HepG2 (cell line): ENCODE measurements at regions not wholly inside any gene's neighbourhood (a gene's known extent, or its start where the extent isn't known, plus 50 kb on each side); places are given as distances from the start of the nearest gene placed in this dataset.

Source experiments
- ATAC-seq: fragments of 200-7000 bp; cut with Tn5 transposase; 3 replicates; pipeline ENCODE4 v1.9.1; 2020; ENCODE audit warnings: mild to moderate bottlenecking, moderate library complexity
- BruUV-seq: library from RNA; stranded (reverse); fragments of 400-500 nt; replicated peaks from 2 replicates; lab custom pipeline; 2021; lab: Mats Ljungman, UMichigan
- CTCF ChIA-PET: fragments of 300-600 bp; formaldehyde crosslinking; extraction: SDS; loops from one replicate; lab custom pipeline; 2021; ENCODE audit warnings: low total read pairs, inconsistent platforms, low intra/inter-chr PET ratio; lab: Yijun Ruan, JAX
- POLR2A ChIA-PET: fragments of 350-600 bp; sonication (Branson Sonifier 250); formaldehyde crosslinking; loops from one replicate; lab custom pipeline; 2020; ENCODE audit warnings: antibody characterized with exemption, inconsistent platforms; lab: Yijun Ruan, JAX
- DNase-seq: peaks from one replicate; pipeline ENCODE4 v3.0.0-alpha.2; 2015; ENCODE audit warnings: low spot score
- FAIRE-seq: peaks from 3 replicates; lab custom pipeline; 2011; peaks lifted over from hg19 to GRCh38; lab: Jason Lieb, UNC
- H2AFZ ChIP-seq: one replicate; pipeline ENCODE4 v1.6.1; 2011; ENCODE audit warnings: low read length, inconsistent platforms
- H3K27ac ChIP-seq: fragments of 300-600 bp; 3 replicates; pipeline ENCODE4 v1.8.0; 2011; ENCODE audit warnings: mixed run types, mild to moderate bottlenecking, mixed read lengths, low read length, inconsistent platforms; ENCODE audit not compliant: insufficient read depth; ENCODE audit errors: extremely low read length
- H3K27me3 ChIP-seq, 2 experiments: fragments of 200-600 bp in 1 of 2; 2 replicates in 1 of 2; 3 replicates in 1 of 2; pipeline versions ENCODE4 v1.6.0 to v1.8.0; 2011; ENCODE audit warnings: low read length in 2 of 2, mild to moderate bottlenecking in 2 of 2, moderate library complexity in 2 of 2, inconsistent platforms in 1 of 2; ENCODE audit not compliant: insufficient read depth in 2 of 2, control insufficient read depth in 1 of 2
- H3K36me3 ChIP-seq, 2 experiments: fragments of 200-600 bp in 1 of 2; replicated peaks in 1 of 2; 2 replicates in 1 of 2; 3 replicates in 1 of 2; pipeline versions ENCODE4 v1.5.1 to v1.8.0; 2011; ENCODE audit warnings: low read length in 2 of 2, inconsistent platforms in 1 of 2; ENCODE audit not compliant: insufficient read depth in 2 of 2, control insufficient read depth in 1 of 2
- H3K4me1 ChIP-seq: 2 replicates; pipeline ENCODE4 v1.5.1; 2012; ENCODE audit warnings: low read length, inconsistent platforms; ENCODE audit not compliant: insufficient read depth
- H3K4me2 ChIP-seq: 2 replicates; pipeline ENCODE4 v1.6.0; 2011; ENCODE audit warnings: low read depth, low read length, inconsistent platforms
- H3K4me3 ChIP-seq, 3 experiments: fragments of 200-600 bp in 1 of 3; sonication (generic), shearing (Covaris generic) in 1 of 3; replicated peaks in 1 of 3; 2 replicates each; pipeline ENCODE4 v1.5.1; 2011 to 2016; ENCODE audit warnings: low read length in 3 of 3, inconsistent platforms in 2 of 3, low read depth in 2 of 3, mild to moderate bottlenecking in 2 of 3, control low read depth in 1 of 3, mixed read lengths in 1 of 3; ENCODE audit not compliant: insufficient read depth in 1 of 3
- H3K79me2 ChIP-seq: one replicate; pipeline ENCODE4 v1.6.1; 2011; ENCODE audit warnings: low read length, inconsistent platforms; ENCODE audit not compliant: insufficient read depth
- H3K9ac ChIP-seq: 2 replicates; pipeline ENCODE4 v1.6.0; 2011; ENCODE audit warnings: mild to moderate bottlenecking, low read depth, low read length, inconsistent platforms; ENCODE audit not compliant: insufficient read depth
- H3K9me3 ChIP-seq: 2 replicates; pipeline ENCODE4 v1.5.1; 2012; ENCODE audit warnings: mild to moderate bottlenecking, low read length
- H4K20me1 ChIP-seq: 2 replicates; pipeline ENCODE4 v1.6.0; 2011; ENCODE audit warnings: inconsistent platforms, mild to moderate bottlenecking, low read length, moderate library complexity; ENCODE audit not compliant: insufficient read depth
- HCFC1 ChIP-seq: fragments of 150-350 bp; IDR thresholded peaks from 2 replicates; pipeline ENCODE4 v1.6.1; 2014; ENCODE audit warnings: low read depth, low read length
- PHF8 ChIP-seq: sonication (generic); formaldehyde crosslinking; IDR thresholded peaks from 2 replicates; pipeline ENCODE4 v1.5.0; 2020; ENCODE audit warnings: missing genetic modification reagents
- RARA ChIP-seq: IDR thresholded peaks from 2 replicates; pipeline ENCODE4 v1.6.1; 2016; ENCODE audit warnings: missing genetic modification reagents, missing compliant biosample characterization
- RXRA ChIP-seq: sonication (generic); formaldehyde crosslinking; IDR thresholded peaks from 2 replicates; pipeline ENCODE4 v1.5.1; 2020; ENCODE audit warnings: missing genetic modification reagents
- TOE1 ChIP-seq: sonication (generic); formaldehyde crosslinking; IDR thresholded peaks from 2 replicates; pipeline ENCODE4 v1.4.0; 2020; ENCODE audit warnings: mild to moderate bottlenecking, missing genetic modification reagents
- ZNF205 ChIP-seq: IDR thresholded peaks from 2 replicates; pipeline ENCODE4 v1.6.1; 2018; ENCODE audit warnings: missing biosample characterization, missing genetic modification reagents
- ZNF468 ChIP-seq: sonication (generic); formaldehyde crosslinking; IDR thresholded peaks from 2 replicates; pipeline ENCODE4 v1.8.0; 2022; ENCODE audit warnings: mild to moderate bottlenecking, moderate library complexity, missing genetic modification reagents
- ZNF598 ChIP-seq: sonication (generic); formaldehyde crosslinking; IDR thresholded peaks from 2 replicates; pipeline ENCODE4 v1.5.1; 2020; ENCODE audit warnings: mild to moderate bottlenecking, missing genetic modification reagents, borderline replicate concordance
- ZNF782 ChIP-seq: sonication (generic); formaldehyde crosslinking; IDR thresholded peaks from 2 replicates; pipeline ENCODE4 v1.4.0; 2020; ENCODE audit warnings: missing genetic modification reagents, mild to moderate bottlenecking, borderline replicate concordance
- ZSCAN9 ChIP-seq: IDR thresholded peaks from 2 replicates; pipeline ENCODE4 v1.6.1; 2016; ENCODE audit warnings: borderline replicate concordance
- WGBS: methylation state at CpG from one replicate; pipeline ENCODE4 v1.1.6; 2017; ENCODE audit warnings: low lambda C conversion rate; 5-methylcytosine and 5-hydroxymethylcytosine counted together
- in situ Hi-C: cut with HindIII; loops from 2 replicates; pipeline ENCODE4 v1.10.0; 2017; ENCODE audit warnings: low pct_unique_long_range_greater_than_20kb; ENCODE audit not compliant: extremely low pct_ligation_motif_present
- intact Hi-C: fragments of 100-400 bp; cut with micrococcal nuclease; formaldehyde crosslinking; loops from one replicate; pipeline ENCODE4 v1.10.0; 2022; ENCODE audit not compliant: unreplicated experiment
- TF ChIP-seq, protein P1 (sequence below): sonication (generic); formaldehyde crosslinking; IDR thresholded peaks from 2 replicates; pipeline ENCODE4 v1.4.0; 2020; ENCODE audit warnings: mild to moderate bottlenecking, missing genetic modification reagents
- TF ChIP-seq, protein P2 (sequence below): sonication (generic); formaldehyde crosslinking; IDR thresholded peaks from 2 replicates; pipeline ENCODE4 v1.9.0; 2021; ENCODE audit warnings: missing genetic modification reagents, borderline replicate concordance
- TF ChIP-seq, protein P3 (sequence below): sonication (generic); formaldehyde crosslinking; IDR thresholded peaks from 2 replicates; pipeline ENCODE4 v1.4.0; 2020; ENCODE audit warnings: mild to moderate bottlenecking, missing genetic modification reagents
- TF ChIP-seq, protein P4 (sequence below): sonication (generic); formaldehyde crosslinking; IDR thresholded peaks from 2 replicates; pipeline ENCODE4 v1.5.0; 2020; ENCODE audit warnings: missing genetic modification reagents
- TF ChIP-seq, protein P5 (sequence below): sonication (generic); formaldehyde crosslinking; conservative IDR thresholded peaks from 2 replicates; pipeline ENCODE4 v1.8.0; 2022; ENCODE audit warnings: mild to moderate bottlenecking, moderate library complexity, missing genetic modification reagents
- TF ChIP-seq, protein P6 (sequence below): fragments of 450-650 bp; IDR thresholded peaks from 2 replicates; pipeline ENCODE4 v1.6.1; 2017; ENCODE audit warnings: mild to moderate bottlenecking

DNA sequence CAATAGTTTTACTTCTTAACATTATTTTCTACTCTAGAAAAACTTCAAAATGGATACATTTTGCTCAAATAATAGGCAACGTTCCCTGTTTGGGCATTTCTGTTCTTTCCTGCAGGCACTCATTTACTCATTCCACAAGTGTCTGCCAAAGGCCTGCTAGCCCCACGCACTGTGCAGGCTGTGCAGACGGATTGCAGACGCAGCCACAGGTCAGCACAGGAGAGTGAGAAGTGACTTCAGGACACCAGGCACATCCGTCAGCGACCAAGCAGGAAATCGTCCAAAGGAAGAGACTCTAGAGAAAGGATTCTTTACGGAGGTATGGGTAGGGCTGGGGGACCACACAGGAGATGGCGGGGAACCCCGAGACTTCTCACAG lies 103.0 kb upstream of the AGAP1 start:
- intact Hi-C loops (no loop called here), in situ Hi-C loops (no loop called here)
- Histone ChIP-seq H2AFZ (no peak overlapping the region), H3K4me2 (no peak overlapping the region), H3K27me3 (peaks cover 7 to 58% of the 10 kb centered on the region in 2 experiments; a peak in 4 of 5 replicates), H3K79me2 (no peaks in the 10 kb centered on the region), H3K4me3 (no peak overlapping the region), H3K9ac (no peak overlapping the region), H3K4me1 (peaks cover 10% of the 10 kb centered on the region; the same call in 1 of the 2 replicates), H3K36me3 (no peaks in the 10 kb centered on the region), H4K20me1 (no peaks in the 10 kb centered on the region), H3K9me3 (no peaks in the 10 kb centered on the region), H3K27ac (no peak overlapping the region)
- BruUV-seq, result no TSS peak
- ChIA-PET CTCF (no interaction called here), POLR2A (no interaction called here)
- ATAC-seq (no peak), DNase-seq (no peak), FAIRE-seq (no peak)
- 28% methylated on average over 10 of the region's 10 CpGs for WGBS
- TF ChIP-seq ZNF782 (CRISPR knock-in tag) (no peak), ZNF468 (CRISPR knock-in tag) (no peak), RXRA (CRISPR knock-in tag) (no peak), ZSCAN9 (CRISPR knock-in tag) (no peak), PHF8 (CRISPR knock-in tag) (no peak), RARA (CRISPR knock-in tag) (no peak), ZNF598 (CRISPR knock-in tag) (no peak), TOE1 (CRISPR knock-in tag) (no peak), HCFC1 (no peak), ZNF205 (CRISPR knock-in tag) (no peak)
- TF ChIP-seq, protein P1, sequence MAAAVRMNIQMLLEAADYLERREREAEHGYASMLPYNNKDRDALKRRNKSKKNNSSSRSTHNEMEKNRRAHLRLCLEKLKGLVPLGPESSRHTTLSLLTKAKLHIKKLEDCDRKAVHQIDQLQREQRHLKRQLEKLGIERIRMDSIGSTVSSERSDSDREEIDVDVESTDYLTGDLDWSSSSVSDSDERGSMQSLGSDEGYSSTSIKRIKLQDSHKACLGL (CRISPR knock-in tag), result no peak
- TF ChIP-seq, protein P2, sequence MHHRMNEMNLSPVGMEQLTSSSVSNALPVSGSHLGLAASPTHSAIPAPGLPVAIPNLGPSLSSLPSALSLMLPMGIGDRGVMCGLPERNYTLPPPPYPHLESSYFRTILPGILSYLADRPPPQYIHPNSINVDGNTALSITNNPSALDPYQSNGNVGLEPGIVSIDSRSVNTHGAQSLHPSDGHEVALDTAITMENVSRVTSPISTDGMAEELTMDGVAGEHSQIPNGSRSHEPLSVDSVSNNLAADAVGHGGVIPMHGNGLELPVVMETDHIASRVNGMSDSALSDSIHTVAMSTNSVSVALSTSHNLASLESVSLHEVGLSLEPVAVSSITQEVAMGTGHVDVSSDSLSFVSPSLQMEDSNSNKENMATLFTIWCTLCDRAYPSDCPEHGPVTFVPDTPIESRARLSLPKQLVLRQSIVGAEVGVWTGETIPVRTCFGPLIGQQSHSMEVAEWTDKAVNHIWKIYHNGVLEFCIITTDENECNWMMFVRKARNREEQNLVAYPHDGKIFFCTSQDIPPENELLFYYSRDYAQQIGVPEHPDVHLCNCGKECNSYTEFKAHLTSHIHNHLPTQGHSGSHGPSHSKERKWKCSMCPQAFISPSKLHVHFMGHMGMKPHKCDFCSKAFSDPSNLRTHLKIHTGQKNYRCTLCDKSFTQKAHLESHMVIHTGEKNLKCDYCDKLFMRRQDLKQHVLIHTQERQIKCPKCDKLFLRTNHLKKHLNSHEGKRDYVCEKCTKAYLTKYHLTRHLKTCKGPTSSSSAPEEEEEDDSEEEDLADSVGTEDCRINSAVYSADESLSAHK (CRISPR knock-in tag), result no peak
- TF ChIP-seq, protein P3, sequence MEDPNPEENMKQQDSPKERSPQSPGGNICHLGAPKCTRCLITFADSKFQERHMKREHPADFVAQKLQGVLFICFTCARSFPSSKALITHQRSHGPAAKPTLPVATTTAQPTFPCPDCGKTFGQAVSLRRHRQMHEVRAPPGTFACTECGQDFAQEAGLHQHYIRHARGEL (CRISPR knock-in tag), result no peak
- TF ChIP-seq, protein P4, sequence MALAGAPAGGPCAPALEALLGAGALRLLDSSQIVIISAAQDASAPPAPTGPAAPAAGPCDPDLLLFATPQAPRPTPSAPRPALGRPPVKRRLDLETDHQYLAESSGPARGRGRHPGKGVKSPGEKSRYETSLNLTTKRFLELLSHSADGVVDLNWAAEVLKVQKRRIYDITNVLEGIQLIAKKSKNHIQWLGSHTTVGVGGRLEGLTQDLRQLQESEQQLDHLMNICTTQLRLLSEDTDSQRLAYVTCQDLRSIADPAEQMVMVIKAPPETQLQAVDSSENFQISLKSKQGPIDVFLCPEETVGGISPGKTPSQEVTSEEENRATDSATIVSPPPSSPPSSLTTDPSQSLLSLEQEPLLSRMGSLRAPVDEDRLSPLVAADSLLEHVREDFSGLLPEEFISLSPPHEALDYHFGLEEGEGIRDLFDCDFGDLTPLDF (CRISPR knock-in tag), result no peak
- TF ChIP-seq, protein P5, sequence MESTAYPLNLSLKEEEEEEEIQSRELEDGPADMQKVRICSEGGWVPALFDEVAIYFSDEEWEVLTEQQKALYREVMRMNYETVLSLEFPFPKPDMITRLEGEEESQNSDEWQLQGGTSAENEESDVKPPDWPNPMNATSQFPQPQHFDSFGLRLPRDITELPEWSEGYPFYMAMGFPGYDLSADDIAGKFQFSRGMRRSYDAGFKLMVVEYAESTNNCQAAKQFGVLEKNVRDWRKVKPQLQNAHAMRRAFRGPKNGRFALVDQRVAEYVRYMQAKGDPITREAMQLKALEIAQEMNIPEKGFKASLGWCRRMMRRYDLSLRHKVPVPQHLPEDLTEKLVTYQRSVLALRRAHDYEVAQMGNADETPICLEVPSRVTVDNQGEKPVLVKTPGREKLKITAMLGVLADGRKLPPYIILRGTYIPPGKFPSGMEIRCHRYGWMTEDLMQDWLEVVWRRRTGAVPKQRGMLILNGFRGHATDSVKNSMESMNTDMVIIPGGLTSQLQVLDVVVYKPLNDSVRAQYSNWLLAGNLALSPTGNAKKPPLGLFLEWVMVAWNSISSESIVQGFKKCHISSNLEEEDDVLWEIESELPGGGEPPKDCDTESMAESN (CRISPR knock-in tag), result no peak
- TF ChIP-seq, protein P6, sequence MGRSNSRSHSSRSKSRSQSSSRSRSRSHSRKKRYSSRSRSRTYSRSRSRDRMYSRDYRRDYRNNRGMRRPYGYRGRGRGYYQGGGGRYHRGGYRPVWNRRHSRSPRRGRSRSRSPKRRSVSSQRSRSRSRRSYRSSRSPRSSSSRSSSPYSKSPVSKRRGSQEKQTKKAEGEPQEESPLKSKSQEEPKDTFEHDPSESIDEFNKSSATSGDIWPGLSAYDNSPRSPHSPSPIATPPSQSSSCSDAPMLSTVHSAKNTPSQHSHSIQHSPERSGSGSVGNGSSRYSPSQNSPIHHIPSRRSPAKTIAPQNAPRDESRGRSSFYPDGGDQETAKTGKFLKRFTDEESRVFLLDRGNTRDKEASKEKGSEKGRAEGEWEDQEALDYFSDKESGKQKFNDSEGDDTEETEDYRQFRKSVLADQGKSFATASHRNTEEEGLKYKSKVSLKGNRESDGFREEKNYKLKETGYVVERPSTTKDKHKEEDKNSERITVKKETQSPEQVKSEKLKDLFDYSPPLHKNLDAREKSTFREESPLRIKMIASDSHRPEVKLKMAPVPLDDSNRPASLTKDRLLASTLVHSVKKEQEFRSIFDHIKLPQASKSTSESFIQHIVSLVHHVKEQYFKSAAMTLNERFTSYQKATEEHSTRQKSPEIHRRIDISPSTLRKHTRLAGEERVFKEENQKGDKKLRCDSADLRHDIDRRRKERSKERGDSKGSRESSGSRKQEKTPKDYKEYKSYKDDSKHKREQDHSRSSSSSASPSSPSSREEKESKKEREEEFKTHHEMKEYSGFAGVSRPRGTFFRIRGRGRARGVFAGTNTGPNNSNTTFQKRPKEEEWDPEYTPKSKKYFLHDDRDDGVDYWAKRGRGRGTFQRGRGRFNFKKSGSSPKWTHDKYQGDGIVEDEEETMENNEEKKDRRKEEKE, result no peak
